Panc1 (cell line): ENCODE measurements at regions not wholly inside any gene's neighbourhood (a gene's known extent, or its start where the extent isn't known, plus 50 kb on each side); places are given as distances from the start of the nearest gene placed in this dataset.
"Not testable (repeated sequence)": the region's sequence is repeated elsewhere in the genome, so short reads cannot be mapped to it uniquely, and the experiment has no call there.

ENCODE experiments used
- ATAC-seq: fragments of 200-7000 bp; cut with Tn5 transposase; 2 replicates; pipeline ENCODE4 v1.9.1; 2020; ENCODE audit warnings: mild to moderate bottlenecking, moderate library complexity
- BruUV-seq: library from RNA; stranded (reverse); fragments of 400-500 nt; replicated peaks from 2 replicates; lab custom pipeline; 2021; lab: Mats Ljungman, UMichigan
- CTCF ChIA-PET: fragments of 300-600 bp; sonication (Branson Sonifier 250); formaldehyde crosslinking; loops from one replicate; lab custom pipeline; 2022; ENCODE audit warnings: antibody characterized with exemption; lab: Charles Lee
- POLR2A ChIA-PET: fragments of 300-600 bp; sonication (Branson Sonifier 250); formaldehyde crosslinking; loops from one replicate; lab custom pipeline; 2022; ENCODE audit warnings: antibody characterized with exemption; lab: Charles Lee
- DNase-seq: peaks from one replicate; pipeline ENCODE4 v3.0.0-alpha.2; 2010; ENCODE audit warnings: low read depth, low spot score
- H3K27ac ChIP-seq: 2 replicates; pipeline ENCODE4 v1.5.1; 2011; ENCODE audit warnings: mild to moderate bottlenecking, low read length, inconsistent platforms
- H3K27me3 ChIP-seq: fragments of 200-500 bp; sonication (Bioruptor generic); 2 replicates; pipeline ENCODE4 v1.6.0; 2014; ENCODE audit warnings: low read length, inconsistent platforms; ENCODE audit not compliant: control insufficient read depth, insufficient read depth
- H3K36me3 ChIP-seq: fragments of 200-500 bp; sonication (Bioruptor generic); 2 replicates; pipeline ENCODE4 v1.5.1; 2014; ENCODE audit warnings: inconsistent platforms, mild to moderate bottlenecking, low read length, moderate library complexity; ENCODE audit not compliant: control insufficient read depth, insufficient read depth
- H3K4me1 ChIP-seq: 2 replicates; pipeline ENCODE4 v1.5.1; 2011; ENCODE audit warnings: inconsistent platforms, mild to moderate bottlenecking, low read length, moderate library complexity; ENCODE audit not compliant: control insufficient read depth, insufficient read depth
- H3K4me3 ChIP-seq, 2 experiments: 2 replicates each; pipeline ENCODE4 v1.5.1; 2011 to 2012; ENCODE audit warnings: low read depth in 2 of 2, low read length in 2 of 2, mild to moderate bottlenecking in 2 of 2, inconsistent platforms in 1 of 2, moderate library complexity in 1 of 2
- H3K9me3 ChIP-seq: fragments of 200-500 bp; sonication (Bioruptor generic); 2 replicates; pipeline ENCODE4 v1.5.1; 2014; ENCODE audit warnings: low read depth, mild to moderate bottlenecking, inconsistent platforms, low read length, moderate library complexity; ENCODE audit not compliant: control insufficient read depth, insufficient read depth
- POLR2AphosphoS5 ChIP-seq: IDR thresholded peaks from 2 replicates; pipeline ENCODE4 v1.6.1; 2012; ENCODE audit warnings: mild to moderate bottlenecking, low read depth, low read length, moderate library complexity
- SIN3A ChIP-seq: IDR thresholded peaks from 2 replicates; pipeline ENCODE4 v1.6.1; 2012; ENCODE audit warnings: low read depth, mild to moderate bottlenecking, low read length, moderate library complexity, borderline replicate concordance; ENCODE audit not compliant: insufficient read depth
- TCF7L2 ChIP-seq: IDR thresholded peaks from 2 replicates; pipeline ENCODE4 v1.6.1; 2011; ENCODE audit warnings: mild to moderate bottlenecking, low read depth, low read length, inconsistent platforms
- in situ Hi-C: cut with HindIII; loops from 2 replicates; pipeline ENCODE4 v1.10.0; 2016; ENCODE audit warnings: low sequenced_read_pairs, low pct_unique_long_range_greater_than_20kb
- intact Hi-C: fragments of 100-400 bp; cut with micrococcal nuclease; formaldehyde crosslinking; loops from one replicate; pipeline ENCODE4 v1.10.0; 2022; ENCODE audit not compliant: unreplicated experiment
- TF ChIP-seq, protein P1 (sequence below), 2 experiments: IDR thresholded peaks; 2 replicates each; pipeline ENCODE4 v1.6.1; 2011 to 2012; ENCODE audit warnings: low read depth in 2 of 2, control low read depth in 1 of 2, low read length in 1 of 2, mild to moderate bottlenecking in 1 of 2, moderate library complexity in 1 of 2; ENCODE audit not compliant: insufficient read depth in 1 of 2
- TF ChIP-seq, protein P2 (sequence below): fragments of 450-650 bp; IDR thresholded peaks from 2 replicates; pipeline ENCODE4 v1.5.1; 2017; ENCODE audit warnings: mild to moderate bottlenecking

DNA sequence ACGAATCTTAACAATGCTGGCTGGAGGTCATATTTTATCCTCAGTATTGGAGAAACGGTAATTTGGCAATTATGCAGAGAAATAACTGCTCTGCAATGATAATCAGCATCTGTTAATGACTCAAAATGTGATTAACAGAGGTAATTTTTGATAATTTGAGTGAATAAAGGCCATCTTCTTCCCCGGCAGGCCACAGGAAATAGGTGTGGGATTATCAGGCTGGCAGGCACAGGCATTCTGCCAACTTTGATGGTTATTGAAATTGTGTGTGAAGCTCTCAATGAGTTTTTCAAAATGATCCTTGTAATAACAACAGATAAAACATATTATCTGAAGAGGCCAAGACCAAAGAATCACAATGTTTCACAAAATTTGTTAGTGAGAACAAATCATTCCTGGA, 309.0 kb downstream of the PTGER3 start:
- ChIA-PET CTCF (no interaction called here), POLR2A (no interaction called here)
- TF ChIP-seq POLR2AphosphoS5 (no peak), SIN3A (no peak), TCF7L2 (no peak)
- TF ChIP-seq, protein P1, sequence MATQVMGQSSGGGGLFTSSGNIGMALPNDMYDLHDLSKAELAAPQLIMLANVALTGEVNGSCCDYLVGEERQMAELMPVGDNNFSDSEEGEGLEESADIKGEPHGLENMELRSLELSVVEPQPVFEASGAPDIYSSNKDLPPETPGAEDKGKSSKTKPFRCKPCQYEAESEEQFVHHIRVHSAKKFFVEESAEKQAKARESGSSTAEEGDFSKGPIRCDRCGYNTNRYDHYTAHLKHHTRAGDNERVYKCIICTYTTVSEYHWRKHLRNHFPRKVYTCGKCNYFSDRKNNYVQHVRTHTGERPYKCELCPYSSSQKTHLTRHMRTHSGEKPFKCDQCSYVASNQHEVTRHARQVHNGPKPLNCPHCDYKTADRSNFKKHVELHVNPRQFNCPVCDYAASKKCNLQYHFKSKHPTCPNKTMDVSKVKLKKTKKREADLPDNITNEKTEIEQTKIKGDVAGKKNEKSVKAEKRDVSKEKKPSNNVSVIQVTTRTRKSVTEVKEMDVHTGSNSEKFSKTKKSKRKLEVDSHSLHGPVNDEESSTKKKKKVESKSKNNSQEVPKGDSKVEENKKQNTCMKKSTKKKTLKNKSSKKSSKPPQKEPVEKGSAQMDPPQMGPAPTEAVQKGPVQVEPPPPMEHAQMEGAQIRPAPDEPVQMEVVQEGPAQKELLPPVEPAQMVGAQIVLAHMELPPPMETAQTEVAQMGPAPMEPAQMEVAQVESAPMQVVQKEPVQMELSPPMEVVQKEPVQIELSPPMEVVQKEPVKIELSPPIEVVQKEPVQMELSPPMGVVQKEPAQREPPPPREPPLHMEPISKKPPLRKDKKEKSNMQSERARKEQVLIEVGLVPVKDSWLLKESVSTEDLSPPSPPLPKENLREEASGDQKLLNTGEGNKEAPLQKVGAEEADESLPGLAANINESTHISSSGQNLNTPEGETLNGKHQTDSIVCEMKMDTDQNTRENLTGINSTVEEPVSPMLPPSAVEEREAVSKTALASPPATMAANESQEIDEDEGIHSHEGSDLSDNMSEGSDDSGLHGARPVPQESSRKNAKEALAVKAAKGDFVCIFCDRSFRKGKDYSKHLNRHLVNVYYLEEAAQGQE (IDR thresholded peaks at IDR 0.05; ENCODE audit: insufficient read depth in 1 of 2, low read depth in 2 of 2, low read length in 1 of 2) = no peak
- TF ChIP-seq, protein P2, sequence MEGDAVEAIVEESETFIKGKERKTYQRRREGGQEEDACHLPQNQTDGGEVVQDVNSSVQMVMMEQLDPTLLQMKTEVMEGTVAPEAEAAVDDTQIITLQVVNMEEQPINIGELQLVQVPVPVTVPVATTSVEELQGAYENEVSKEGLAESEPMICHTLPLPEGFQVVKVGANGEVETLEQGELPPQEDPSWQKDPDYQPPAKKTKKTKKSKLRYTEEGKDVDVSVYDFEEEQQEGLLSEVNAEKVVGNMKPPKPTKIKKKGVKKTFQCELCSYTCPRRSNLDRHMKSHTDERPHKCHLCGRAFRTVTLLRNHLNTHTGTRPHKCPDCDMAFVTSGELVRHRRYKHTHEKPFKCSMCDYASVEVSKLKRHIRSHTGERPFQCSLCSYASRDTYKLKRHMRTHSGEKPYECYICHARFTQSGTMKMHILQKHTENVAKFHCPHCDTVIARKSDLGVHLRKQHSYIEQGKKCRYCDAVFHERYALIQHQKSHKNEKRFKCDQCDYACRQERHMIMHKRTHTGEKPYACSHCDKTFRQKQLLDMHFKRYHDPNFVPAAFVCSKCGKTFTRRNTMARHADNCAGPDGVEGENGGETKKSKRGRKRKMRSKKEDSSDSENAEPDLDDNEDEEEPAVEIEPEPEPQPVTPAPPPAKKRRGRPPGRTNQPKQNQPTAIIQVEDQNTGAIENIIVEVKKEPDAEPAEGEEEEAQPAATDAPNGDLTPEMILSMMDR = no peak
- Histone ChIP-seq H3K4me3 (no peak overlapping the region), H3K27ac (no peak overlapping the region), H3K9me3 (peaks cover 3% of the 10 kb centered on the region; the same call in 1 of the 2 replicates), H3K36me3 (no peaks in the 10 kb centered on the region), H3K27me3 (no peaks in the 10 kb centered on the region), H3K4me1 (no peaks in the 10 kb centered on the region)
- DNase-seq = no peak
- in situ Hi-C loops = no loop called here
- no peak for ATAC-seq
- intact Hi-C loops = no loop called here
- no TSS peak for BruUV-seq

DNA sequence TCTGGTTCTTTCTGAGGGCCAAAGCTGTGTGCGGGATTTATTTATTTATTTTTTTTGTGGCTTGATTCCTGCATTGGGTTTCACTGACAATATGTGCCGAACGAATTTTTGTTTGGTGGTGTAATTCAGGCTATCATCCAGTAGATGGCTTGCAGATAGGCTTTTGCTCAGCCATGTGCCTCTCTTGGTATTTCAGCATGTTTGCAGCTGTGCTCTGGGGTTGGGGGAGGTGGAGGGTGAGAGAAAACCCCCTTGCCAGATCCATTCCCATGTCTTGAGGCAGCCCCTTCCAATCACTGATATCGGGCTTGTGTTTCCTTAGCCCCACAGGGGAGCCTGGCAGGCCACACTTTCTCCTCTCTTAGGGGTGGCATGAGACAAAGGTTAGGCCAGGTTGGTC, 302.4 kb downstream of the PTGER3 start:
- Histone ChIP-seq H3K4me3 (no peak overlapping the region), H3K27me3 (no peaks in the 10 kb centered on the region), H3K27ac (no peak overlapping the region), H3K36me3 (no peaks in the 10 kb centered on the region), H3K4me1 (no peaks in the 10 kb centered on the region), H3K9me3 (no peaks in the 10 kb centered on the region; the same call in 1 of the 2 replicates)
- ChIA-PET CTCF (no interaction called here), POLR2A (no interaction called here)
- intact Hi-C loops = no loop called here
- ATAC-seq (no peak), DNase-seq (no peak)
- in situ Hi-C loops = no loop called here
- TF ChIP-seq TCF7L2 (no peak), POLR2AphosphoS5 (no peak), SIN3A (no peak)
- TF ChIP-seq, protein P1 (IDR thresholded peaks at IDR 0.05; ENCODE audit: insufficient read depth in 1 of 2, low read depth in 2 of 2, low read length in 1 of 2) = no peak
- TF ChIP-seq, protein P2 = peak; percentile 53
- no TSS peak for BruUV-seq

DNA sequence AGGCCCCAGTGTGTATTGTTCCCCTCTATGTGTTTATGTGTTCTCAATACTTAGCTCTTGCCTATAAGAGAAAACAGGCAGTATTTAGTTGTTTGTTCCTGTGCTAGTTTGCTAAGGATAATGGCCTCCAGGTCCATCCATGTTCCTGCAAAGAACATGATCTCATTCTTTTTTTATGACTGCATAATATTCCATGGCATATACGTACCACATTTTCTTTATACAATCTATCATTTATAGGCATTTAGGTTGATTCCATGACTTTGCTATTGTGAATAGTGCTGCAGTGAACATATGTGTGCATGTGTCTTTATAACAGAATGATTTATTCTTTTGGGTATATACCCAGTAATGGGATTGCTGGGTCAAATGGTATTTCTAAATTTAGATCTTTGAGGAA, 301.6 kb downstream of the PTGER3 start:
- in situ Hi-C loops, H3K27ac ChIP-seq, H3K9me3 ChIP-seq, H3K4me3 ChIP-seq, BruUV-seq, H3K27me3 ChIP-seq, intact Hi-C loops, POLR2A ChIA-PET, ATAC-seq, H3K36me3 ChIP-seq, H3K4me1 ChIP-seq, CTCF ChIA-PET, DNase-seq: not testable (repeated sequence)

DNA sequence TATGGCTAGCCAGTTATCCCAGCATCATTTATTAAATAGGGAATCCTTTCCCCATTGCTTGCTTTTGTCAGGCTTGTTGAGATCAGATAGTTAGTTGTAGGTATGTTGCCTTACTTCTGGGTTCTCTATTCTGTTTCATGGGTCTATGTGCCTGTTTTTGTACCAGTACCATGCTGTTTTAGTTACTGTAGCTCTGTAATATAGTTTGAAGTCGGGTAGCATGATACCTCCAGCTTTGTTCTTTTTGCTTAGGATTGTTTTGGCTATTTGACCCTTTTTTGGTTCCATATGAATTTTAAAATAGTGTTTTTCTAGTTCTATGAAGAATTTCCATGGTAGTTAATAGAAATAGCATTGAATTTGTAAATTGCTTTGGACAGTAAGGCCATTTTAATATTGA, 300.5 kb downstream of the PTGER3 start:
- POLR2A ChIA-PET, CTCF ChIA-PET, H3K36me3 ChIP-seq, in situ Hi-C loops, H3K27me3 ChIP-seq, ATAC-seq, intact Hi-C loops, H3K9me3 ChIP-seq, BruUV-seq, H3K4me1 ChIP-seq, H3K27ac ChIP-seq, H3K4me3 ChIP-seq, DNase-seq: not testable (repeated sequence)
